ENCODE measurements at regions not wholly inside any gene's neighbourhood (a gene's known extent, or its start where the extent isn't known, plus 50 kb on each side); places are given as distances from the start of the nearest gene placed in this dataset.

DNA sequence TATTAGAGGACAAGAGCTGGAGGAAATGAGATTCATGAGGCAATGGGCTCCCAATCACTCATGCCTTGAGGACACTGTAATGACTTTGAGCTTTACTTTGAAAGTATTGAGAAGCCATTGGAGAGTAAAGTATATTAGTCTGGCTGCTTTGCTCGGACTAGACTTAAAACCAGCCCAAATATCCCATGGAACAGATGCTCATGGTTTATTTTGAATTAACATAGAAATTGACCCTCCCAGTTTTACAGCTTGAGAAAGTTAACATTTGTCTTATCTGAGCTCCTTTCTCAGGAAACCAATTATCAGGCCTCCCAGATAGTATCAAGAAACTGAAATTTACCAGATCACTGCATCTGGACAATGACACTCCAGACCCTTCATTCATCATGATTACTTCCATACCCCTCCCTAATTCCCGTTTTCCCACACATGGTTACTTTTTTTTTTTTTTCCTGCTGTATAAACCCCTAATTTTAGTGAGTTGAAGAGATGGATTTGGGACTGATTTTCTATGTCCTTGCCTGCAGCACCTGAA is 270.8 kb upstream of the SMIM30 start:
- Histone ChIP-seq H3K27ac (ENCODE audit: low read depth, low read length) (no peak overlapping the region), H3K4me1 (ENCODE audit: control insufficient read depth in 1 of 2, insufficient read depth in 2 of 2, low read length in 2 of 2) (no peaks in the 10 kb centered on the region), H3K79me1 (ENCODE audit: low read length) (no peaks in the 10 kb centered on the region), H3K9me3 (ENCODE audit: insufficient read depth, low read depth, low read length) (no peaks in the 10 kb centered on the region), H4K91ac (ENCODE audit: low read depth, low read length) (no peak overlapping the region), H2AFZ (ENCODE audit: insufficient read depth, low read length, poor library complexity) (no peak overlapping the region), H3K4me3 (ENCODE audit: low read depth, low read length) (no peak overlapping the region), H3K14ac (ENCODE audit: low read length) (no peak overlapping the region), H2BK12ac (ENCODE audit: low read length) (no peak overlapping the region), H3K23ac (ENCODE audit: low read length) (no peak overlapping the region), H3K79me2 (ENCODE audit: control insufficient read depth, insufficient read depth, low read length, poor library complexity) (no peaks in the 10 kb centered on the region), H4K12ac (ENCODE audit: low read depth, low read length) (no peak overlapping the region), H3K9ac (ENCODE audit: low read length) (no peak overlapping the region), H2BK120ac (ENCODE audit: insufficient read depth, low read length, poor library complexity) (no peak overlapping the region), H2AK5ac (ENCODE audit: low read length) (no peak overlapping the region), H3K18ac (ENCODE audit: low read length) (no peak overlapping the region), H3K36me3 (ENCODE audit: control insufficient read depth in 1 of 2, insufficient read depth in 2 of 2, low read length in 2 of 2) (no peaks in the 10 kb centered on the region), H3K4ac (ENCODE audit: low read depth, low read length) (no peak overlapping the region), H3K4me2 (ENCODE audit: low read length) (no peak overlapping the region), H4K8ac (ENCODE audit: low read depth, low read length) (no peak overlapping the region), H2BK5ac (ENCODE audit: low read depth, low read length, poor library complexity) (no peak overlapping the region), H3K27me3 (ENCODE audit: insufficient read depth, low read length) (no peaks in the 10 kb centered on the region)
- no CpG with 5 or more reads among the region's 2 CpGs for WGBS (ENCODE audit: extremely low coverage, insufficient coverage, insufficient read length)
- DNase-seq, result no peak

DNA sequence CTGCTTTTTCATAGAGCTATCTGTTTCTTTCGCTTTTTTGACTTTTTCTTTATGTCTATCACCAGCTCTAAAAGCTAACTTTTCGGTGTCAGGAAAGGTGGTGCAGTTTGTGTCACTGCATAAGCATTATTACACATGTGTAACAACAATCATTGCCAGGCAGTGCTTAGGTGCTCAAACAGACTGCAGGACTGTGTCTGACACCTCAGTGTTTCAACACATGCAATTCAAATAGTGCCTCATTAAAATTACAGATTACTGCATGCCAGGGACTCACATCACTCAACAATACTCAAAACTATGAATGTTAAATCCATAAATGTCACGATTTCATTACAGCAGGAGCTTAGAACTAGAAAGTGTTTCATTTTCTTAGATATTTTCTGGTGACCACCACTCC is 265.3 kb upstream of the SMIM30 start:
- Histone ChIP-seq H4K8ac (ENCODE audit: low read depth, low read length) (no peak overlapping the region), H3K27ac (ENCODE audit: low read depth, low read length) (no peak overlapping the region), H4K12ac (ENCODE audit: low read depth, low read length) (no peak overlapping the region), H2BK12ac (ENCODE audit: low read length) (no peak overlapping the region), H2AK5ac (ENCODE audit: low read length) (no peak overlapping the region), H3K14ac (ENCODE audit: low read length) (no peak overlapping the region), H3K79me2 (ENCODE audit: control insufficient read depth, insufficient read depth, low read length, poor library complexity) (no peaks in the 10 kb centered on the region), H2AFZ (ENCODE audit: insufficient read depth, low read length, poor library complexity) (no peak overlapping the region), H3K4ac (ENCODE audit: low read depth, low read length) (no peak overlapping the region), H3K18ac (ENCODE audit: low read length) (no peak overlapping the region), H3K79me1 (ENCODE audit: low read length) (no peaks in the 10 kb centered on the region), H3K4me2 (ENCODE audit: low read length) (no peak overlapping the region), H4K91ac (ENCODE audit: low read depth, low read length) (no peak overlapping the region), H3K4me3 (ENCODE audit: low read depth, low read length) (no peak overlapping the region), H3K36me3 (ENCODE audit: control insufficient read depth in 1 of 2, insufficient read depth in 2 of 2, low read length in 2 of 2) (no peaks in the 10 kb centered on the region), H3K23ac (ENCODE audit: low read length) (no peak overlapping the region), H2BK5ac (ENCODE audit: low read depth, low read length, poor library complexity) (no peak overlapping the region), H2BK120ac (ENCODE audit: insufficient read depth, low read length, poor library complexity) (no peak overlapping the region), H3K9ac (ENCODE audit: low read length) (no peak overlapping the region), H3K4me1 (ENCODE audit: control insufficient read depth in 1 of 2, insufficient read depth in 2 of 2, low read length in 2 of 2) (no peaks in the 10 kb centered on the region), H3K9me3 (ENCODE audit: insufficient read depth, low read depth, low read length) (no peaks in the 10 kb centered on the region), H3K27me3 (ENCODE audit: insufficient read depth, low read length) (no peaks in the 10 kb centered on the region)
- no peak for DNase-seq
- WGBS (ENCODE audit: extremely low coverage, insufficient coverage, insufficient read length), result no CpG with 5 or more reads among the region's 3 CpGs

DNA sequence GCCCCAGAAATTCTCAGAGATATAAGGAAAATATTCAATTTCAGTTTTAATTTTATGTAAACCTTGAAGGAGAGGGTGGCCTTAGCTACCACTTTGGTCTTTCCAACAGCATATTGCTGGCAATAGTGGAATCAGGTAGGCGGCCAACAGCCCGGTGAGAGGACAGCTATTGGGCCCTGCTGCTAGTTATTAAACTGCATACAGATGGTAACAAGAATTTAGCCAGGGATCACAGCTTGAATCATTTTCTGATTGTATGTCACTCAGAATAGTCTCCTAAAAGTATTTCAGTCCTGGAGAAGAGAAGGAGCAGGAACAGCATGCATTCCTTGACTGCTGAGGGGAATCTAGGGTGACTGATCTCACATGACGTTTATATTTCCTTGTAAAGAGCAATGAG is 261.4 kb upstream of the SMIM30 start:
- no peak overlapping the region for H4K91ac ChIP-seq (ENCODE audit: low read depth, low read length)
- H3K9ac ChIP-seq (ENCODE audit: low read length), result no peak overlapping the region
- no peaks in the 10 kb centered on the region for H3K9me3 ChIP-seq (ENCODE audit: insufficient read depth, low read depth, low read length)
- H3K4me2 ChIP-seq (ENCODE audit: low read length), result no peak overlapping the region
- H2BK120ac ChIP-seq (ENCODE audit: insufficient read depth, low read length, poor library complexity), result no peak overlapping the region
- H3K18ac ChIP-seq (ENCODE audit: low read length), result no peak overlapping the region
- no peak overlapping the region for H3K27ac ChIP-seq (ENCODE audit: low read depth, low read length)
- H3K4me3 ChIP-seq (ENCODE audit: low read depth, low read length), result no peak overlapping the region
- H2BK12ac ChIP-seq (ENCODE audit: low read length), result no peak overlapping the region
- no peak overlapping the region for H4K12ac ChIP-seq (ENCODE audit: low read depth, low read length)
- no peak overlapping the region for H2AFZ ChIP-seq (ENCODE audit: insufficient read depth, low read length, poor library complexity)
- H3K14ac ChIP-seq (ENCODE audit: low read length), result no peak overlapping the region
- no peak overlapping the region for H3K23ac ChIP-seq (ENCODE audit: low read length)
- H2AK5ac ChIP-seq (ENCODE audit: low read length), result no peak overlapping the region
- no peak overlapping the region for H3K4ac ChIP-seq (ENCODE audit: low read depth, low read length)
- no peaks in the 10 kb centered on the region for H3K79me1 ChIP-seq (ENCODE audit: low read length)
- H2BK5ac ChIP-seq (ENCODE audit: low read depth, low read length, poor library complexity), result no peak overlapping the region
- H3K79me2 ChIP-seq (ENCODE audit: control insufficient read depth, insufficient read depth, low read length, poor library complexity), result no peaks in the 10 kb centered on the region
- H3K27me3 ChIP-seq (ENCODE audit: insufficient read depth, low read length), result no peaks in the 10 kb centered on the region
- no CpG with 5 or more reads among the region's 3 CpGs for WGBS (ENCODE audit: extremely low coverage, insufficient coverage, insufficient read length)
- no peak for DNase-seq
- H3K4me1 ChIP-seq (ENCODE audit: control insufficient read depth in 1 of 2, insufficient read depth in 2 of 2, low read length in 2 of 2), result no peaks in the 10 kb centered on the region
- H3K36me3 ChIP-seq (ENCODE audit: control insufficient read depth in 1 of 2, insufficient read depth in 2 of 2, low read length in 2 of 2), result no peaks in the 10 kb centered on the region
- no peak overlapping the region for H4K8ac ChIP-seq (ENCODE audit: low read depth, low read length)

DNA sequence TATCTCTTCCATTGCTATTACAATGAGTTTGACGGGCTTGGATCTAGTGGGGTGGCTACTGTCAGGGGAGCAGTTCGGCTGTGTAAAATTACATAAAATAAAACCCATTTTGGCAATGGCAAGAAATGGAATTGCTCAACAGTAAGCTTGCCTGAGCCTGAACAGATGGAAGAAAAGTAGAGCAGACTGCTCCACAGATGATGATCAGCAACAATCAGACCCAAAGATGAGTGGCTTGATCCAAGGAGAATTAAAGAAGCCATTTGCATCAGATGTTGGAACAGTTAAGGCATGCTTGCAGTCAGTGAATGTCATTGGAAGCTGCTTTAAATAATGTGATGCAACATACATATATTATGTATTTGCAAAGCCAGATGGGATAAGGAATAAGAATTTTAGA is 256.6 kb upstream of the SMIM30 start:
- no peak for DNase-seq
- no peak overlapping the region for H4K8ac ChIP-seq (ENCODE audit: low read depth, low read length)
- H3K9ac ChIP-seq (ENCODE audit: low read length), result no peak overlapping the region
- no peak overlapping the region for H2BK5ac ChIP-seq (ENCODE audit: low read depth, low read length, poor library complexity)
- no peaks in the 10 kb centered on the region for H3K79me2 ChIP-seq (ENCODE audit: control insufficient read depth, insufficient read depth, low read length, poor library complexity)
- no CpG with 5 or more reads among the region's 2 CpGs for WGBS (ENCODE audit: extremely low coverage, insufficient coverage, insufficient read length)
- no peak overlapping the region for H3K23ac ChIP-seq (ENCODE audit: low read length)
- H3K18ac ChIP-seq (ENCODE audit: low read length), result no peak overlapping the region
- H4K91ac ChIP-seq (ENCODE audit: low read depth, low read length), result no peak overlapping the region
- H3K4me1 ChIP-seq (ENCODE audit: control insufficient read depth in 1 of 2, insufficient read depth in 2 of 2, low read length in 2 of 2), result no peaks in the 10 kb centered on the region
- H2BK12ac ChIP-seq (ENCODE audit: low read length), result no peak overlapping the region
- H2BK120ac ChIP-seq (ENCODE audit: insufficient read depth, low read length, poor library complexity), result no peak overlapping the region
- H3K9me3 ChIP-seq (ENCODE audit: insufficient read depth, low read depth, low read length), result no peaks in the 10 kb centered on the region
- no peak overlapping the region for H3K14ac ChIP-seq (ENCODE audit: low read length)
- H3K27me3 ChIP-seq (ENCODE audit: insufficient read depth, low read length), result no peaks in the 10 kb centered on the region
- no peak overlapping the region for H3K4me2 ChIP-seq (ENCODE audit: low read length)
- no peak overlapping the region for H3K4ac ChIP-seq (ENCODE audit: low read depth, low read length)
- no peaks in the 10 kb centered on the region for H3K36me3 ChIP-seq (ENCODE audit: control insufficient read depth in 1 of 2, insufficient read depth in 2 of 2, low read length in 2 of 2)
- H2AFZ ChIP-seq (ENCODE audit: insufficient read depth, low read length, poor library complexity), result no peak overlapping the region
- H3K4me3 ChIP-seq (ENCODE audit: low read depth, low read length), result no peak overlapping the region
- no peak overlapping the region for H4K12ac ChIP-seq (ENCODE audit: low read depth, low read length)
- no peaks in the 10 kb centered on the region for H3K79me1 ChIP-seq (ENCODE audit: low read length)
- no peak overlapping the region for H2AK5ac ChIP-seq (ENCODE audit: low read length)
- H3K27ac ChIP-seq (ENCODE audit: low read depth, low read length), result no peak overlapping the region
